ENCODE measurements at regions not wholly inside any gene's neighbourhood (a gene's known extent, or its start where the extent isn't known, plus 50 kb on each side); places are given as distances from the start of the nearest gene placed in this dataset.

DNA sequence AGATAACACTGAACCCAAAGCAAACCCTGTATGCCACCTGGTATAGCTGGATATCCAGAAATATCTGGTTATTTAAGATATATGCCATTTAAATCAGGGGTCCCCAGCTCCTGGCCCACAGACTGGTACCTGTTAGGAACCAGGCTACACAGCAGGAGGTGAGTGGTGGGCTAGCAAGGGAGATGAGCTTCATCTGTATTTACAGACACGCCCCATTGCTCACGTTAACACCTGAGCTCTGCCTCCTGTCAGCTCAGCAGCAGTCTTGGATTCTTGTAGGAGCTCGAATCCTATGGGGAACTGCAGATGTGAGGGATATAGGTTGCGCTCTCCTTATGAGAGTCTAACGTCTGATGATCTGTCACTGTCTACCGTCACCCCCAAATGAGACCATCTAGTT lies 646.6 kb downstream of the TLE4 start:
- no peak for DNase-seq (ENCODE audit: low read depth)

DNA sequence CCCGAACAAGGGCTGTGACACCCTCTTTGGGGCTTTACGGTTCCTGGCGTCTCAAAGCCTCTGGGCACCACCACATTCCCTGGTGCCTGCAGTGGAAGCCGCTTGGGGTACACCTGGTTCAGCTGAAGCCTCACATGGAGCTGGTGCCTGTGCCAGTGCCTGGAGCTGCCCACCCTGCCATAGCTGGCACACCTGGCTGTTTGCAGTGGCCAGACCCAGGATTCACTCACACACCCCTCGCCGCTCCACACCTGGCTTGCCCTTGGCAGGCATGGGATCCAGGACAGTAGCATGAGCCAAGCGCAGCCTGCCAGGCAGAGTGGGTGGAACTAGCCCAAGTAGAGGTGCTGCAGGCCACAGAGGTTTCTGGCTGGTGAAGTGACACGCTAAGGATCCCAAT lies 641.8 kb downstream of the TLE4 start:
- no peak for DNase-seq (ENCODE audit: low read depth)

DNA sequence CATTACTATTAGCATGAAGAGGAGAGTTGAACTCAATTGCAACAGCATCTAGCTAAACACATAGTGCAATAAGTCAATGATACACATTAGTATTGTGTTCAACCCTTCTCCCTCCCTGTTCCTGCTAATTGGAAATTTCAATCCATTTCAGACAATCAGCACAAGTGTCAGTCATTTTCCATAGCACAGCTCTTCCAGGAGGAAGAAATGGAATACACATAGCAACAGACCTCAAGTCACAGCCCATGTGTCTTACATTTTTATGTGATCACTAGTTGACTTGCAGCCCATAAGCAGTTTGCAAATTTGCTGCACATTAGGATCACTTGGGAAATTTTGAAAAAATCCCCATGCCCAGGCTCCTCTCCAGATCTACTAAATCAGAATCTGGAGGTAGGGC lies 636.9 kb downstream of the TLE4 start:
- no peak for DNase-seq (ENCODE audit: low read depth)

DNA sequence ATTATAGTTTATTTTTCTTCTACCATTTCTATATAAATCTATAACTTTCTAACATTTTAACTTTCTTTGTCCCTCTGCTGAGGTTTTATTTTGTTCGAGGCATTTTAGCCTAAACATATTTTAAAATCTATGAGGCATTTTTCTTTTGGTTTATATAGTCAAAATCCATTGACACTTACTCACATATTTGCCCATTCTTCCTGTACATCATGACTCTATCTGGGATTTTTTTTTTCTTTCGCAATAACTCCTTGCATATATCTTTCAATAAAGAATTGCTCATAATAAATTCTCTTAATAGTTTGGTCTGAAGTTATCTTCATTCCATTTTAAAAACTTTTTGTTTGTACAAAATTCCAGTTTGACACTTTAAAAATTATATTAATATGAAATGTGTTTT lies 632.3 kb downstream of the TLE4 start:
- DNase-seq (ENCODE audit: low read depth): no peak

DNA sequence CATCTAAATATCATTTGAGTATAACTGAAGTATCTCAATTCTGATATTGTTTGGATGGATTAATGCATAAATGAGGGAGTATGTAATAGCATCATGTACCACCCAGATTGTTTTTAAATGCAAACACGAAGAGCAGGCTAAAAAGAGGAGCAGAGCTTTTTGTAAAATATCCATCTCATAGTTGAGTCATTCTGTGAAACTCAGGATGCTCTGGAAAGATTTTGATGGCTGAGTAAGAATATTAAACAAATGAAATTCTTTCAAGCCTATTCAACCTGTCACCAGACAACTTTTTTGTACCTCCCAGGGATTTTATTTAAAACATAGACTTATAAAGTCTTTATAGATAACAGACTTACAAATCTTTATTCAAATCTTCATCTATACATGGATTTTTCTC lies 625.9 kb downstream of the TLE4 start:
- no peak for DNase-seq (ENCODE audit: low read depth)

DNA sequence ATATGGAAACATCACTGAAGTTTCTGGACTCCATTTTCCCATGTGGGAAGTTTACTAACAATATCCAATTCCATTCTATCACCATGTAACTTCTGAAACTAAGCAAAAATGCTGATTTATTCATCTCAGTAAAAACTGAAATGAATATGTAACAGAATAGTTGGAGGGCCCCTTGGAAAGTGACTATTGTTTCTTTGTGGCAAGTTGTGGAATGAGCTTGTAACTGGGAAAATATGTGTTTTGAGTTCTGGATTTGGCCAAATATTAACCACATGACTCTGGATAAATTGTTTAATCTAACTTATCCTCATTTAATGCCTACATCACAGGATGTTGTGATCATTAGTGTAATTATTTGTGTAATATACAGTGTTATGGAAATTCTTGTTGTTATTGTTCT lies 619.3 kb downstream of the TLE4 start:
- no peak for DNase-seq (ENCODE audit: low read depth)

DNA sequence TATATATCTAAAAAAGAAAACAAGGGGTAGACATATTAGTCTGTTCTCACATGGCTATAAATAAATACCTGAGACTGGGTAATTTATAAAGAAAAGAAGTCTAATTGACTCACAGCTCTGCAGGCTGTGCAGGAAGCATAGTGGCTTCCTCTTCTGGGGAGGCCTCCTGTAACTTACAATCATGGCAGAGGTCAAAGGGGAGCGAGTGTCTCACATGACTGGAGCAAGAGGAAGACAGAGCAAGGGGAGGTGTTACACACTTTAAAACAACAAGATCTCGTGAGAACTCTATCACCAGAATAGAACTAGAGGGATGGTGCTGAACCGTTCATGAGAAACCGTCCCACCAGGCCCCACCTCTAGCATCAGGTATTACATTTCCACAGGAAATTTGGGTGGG lies 616.8 kb downstream of the TLE4 start:
- DNase-seq (ENCODE audit: low read depth): no peak

DNA sequence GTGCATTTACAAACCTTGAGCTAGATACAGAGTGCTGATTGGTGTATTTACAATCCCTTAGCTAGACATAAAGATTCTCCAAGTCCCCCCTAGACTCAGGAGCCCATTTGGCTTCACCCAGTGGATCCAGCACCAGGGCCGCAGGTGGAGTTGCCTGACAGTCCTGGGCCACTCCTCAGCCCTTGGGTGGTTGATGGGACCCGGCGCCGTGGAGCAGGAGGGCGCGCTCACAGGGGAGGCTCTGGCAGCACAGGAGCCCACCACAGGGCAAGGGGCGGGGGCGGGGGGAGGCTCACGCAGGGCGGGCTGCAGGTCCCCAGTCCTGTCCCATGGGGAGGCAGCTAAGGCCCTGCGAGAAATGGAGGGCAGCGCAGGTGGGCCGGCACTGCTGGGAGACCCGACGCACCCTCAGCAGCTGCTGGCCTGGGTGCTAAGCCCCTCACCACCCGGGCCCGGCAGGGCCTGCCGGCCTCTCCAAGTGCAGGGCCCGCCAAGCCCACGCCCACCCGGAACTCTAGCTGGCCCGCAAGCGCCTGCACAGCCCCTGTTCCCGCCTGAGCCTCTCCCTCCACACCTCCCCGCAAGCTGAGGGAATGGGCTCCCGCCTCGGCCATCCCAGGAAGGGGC lies 613.5 kb downstream of the TLE4 start:
- no peak for DNase-seq (ENCODE audit: low read depth)

DNA sequence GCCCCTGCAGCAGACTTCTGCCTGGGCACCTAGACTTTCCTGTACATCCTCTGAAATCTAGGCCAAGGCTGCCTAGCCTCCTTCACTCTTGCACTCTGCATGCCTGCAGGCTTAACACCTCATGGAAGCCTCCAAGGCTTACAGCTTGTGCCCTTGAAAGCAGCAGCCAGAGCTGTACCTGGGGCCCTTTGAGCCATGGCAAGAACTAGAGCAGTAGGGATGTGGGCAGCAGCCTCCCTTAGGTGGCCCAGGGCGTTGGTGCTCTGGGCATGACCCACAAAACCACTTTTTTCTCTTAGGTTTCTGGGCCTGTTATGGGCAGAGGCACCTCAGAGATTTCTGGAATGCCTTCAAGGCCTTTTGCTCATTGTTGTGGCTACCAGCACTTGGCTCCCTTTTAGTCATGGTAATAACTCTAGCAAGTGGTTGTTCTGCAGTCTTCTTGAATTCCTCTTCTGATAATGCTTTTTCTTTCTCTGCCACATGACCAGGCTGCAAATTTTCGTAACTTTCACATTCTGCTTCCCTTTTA lies 606.2 kb downstream of the TLE4 start:
- DNase-seq (ENCODE audit: low read depth): no peak

DNA sequence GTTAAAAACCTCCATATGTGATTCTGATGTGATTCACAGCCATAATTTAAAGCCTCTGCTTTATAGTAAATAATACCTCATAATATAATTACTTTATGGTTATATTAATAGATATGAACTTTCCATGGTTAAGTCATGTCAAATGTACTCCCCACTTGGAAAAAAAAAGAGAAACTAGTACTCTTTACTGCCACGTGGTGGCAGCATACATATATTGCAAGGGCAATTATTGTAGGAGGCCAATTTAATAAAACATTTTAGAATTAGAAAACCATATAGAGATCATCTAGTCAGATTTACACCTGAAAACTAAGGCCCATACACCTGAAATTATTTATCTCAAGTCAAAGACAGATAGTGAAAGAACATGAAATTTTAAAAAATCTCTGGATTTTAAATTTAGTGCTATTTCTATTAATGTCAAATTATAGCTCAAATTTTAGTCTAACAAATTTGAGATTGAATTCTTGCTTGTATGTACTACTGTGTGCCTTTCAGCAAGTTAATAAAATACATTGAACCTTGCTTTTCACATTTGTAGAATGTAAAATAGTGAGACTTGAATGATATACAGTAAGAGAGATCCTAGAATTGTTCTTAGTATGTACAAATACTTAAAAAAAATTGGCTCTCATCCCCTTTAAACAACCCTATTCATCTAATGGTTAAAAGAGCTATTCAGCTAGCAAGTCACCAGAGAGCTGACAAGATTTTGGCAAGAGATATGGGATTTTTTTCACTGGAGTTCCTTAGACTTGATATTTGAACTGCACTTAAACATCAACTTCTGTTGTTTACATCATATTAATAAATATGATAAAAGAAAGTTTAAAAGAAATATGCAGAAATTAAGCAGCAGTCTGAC lies 603.8 kb downstream of the TLE4 start:
- DNase-seq (ENCODE audit: low read depth): no peak

DNA sequence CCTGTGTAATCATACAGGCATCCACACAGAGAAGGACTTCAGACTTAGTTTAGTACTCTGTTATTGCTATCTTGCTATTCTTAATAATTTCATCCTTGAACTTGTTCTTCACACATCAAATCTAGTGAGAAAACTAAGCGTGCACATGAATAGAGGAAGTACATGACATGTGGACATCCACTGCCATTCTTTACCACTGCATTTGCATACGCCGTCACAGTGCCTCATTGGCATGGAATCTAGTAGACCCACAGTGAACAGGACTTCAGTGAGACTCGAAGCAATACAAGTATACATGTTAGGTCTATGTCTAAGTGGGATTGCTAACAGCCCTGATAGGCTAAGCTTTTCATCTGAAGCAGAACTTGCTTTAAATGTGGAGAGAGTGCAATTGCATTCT lies 592.1 kb downstream of the TLE4 start:
- DNase-seq (ENCODE audit: low read depth): no peak

DNA sequence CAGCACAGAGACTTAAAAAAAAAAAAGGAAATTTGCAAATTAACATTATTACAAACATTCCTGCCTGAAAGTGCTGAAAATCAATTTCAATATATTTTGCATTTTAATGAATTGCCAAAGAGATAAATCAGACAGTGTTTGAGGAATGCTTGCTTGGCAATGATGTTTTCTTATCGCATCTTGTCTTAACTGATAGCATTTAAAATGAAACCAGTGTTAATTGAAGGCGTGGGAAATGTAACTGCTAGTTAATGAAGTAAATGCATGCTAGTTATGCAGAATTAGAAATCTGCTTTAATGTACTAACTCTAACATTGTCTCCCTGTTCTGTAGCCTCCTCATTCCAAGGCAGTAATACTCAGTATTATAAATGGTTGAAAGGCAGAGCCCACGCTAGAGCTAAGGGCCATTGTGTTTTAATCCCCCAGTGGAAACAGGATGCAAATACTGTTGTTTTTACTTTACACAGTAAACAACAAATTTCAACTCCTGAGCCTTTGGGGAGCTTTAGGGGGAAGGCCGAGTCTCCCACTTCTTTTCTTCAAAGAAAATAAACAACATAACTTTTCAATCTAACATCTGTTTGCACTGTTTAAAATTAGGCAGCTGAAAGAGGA lies 586.9 kb downstream of the TLE4 start:
- DNase-seq (ENCODE audit: low read depth): no peak

DNA sequence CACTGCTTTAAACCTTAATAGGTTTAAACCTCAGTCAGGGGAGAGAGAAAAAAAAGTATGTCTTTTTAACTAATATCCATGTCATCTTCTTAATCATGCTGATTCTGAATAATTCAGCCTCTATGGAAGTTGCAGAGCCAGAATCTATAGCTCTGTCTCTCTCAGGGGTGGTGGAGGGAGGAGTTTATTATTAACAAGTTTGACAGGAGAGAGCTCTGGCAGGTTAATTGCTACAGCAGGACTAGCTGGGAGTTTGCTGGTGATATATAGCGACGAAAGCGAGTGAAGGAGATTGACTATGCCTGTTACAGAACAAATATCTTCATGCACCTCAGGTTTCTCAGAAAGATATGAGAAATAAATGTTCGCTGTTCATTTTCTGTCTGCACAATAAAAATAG lies 586.4 kb downstream of the TLE4 start:
- DNase-seq (ENCODE audit: low read depth): no peak

DNA sequence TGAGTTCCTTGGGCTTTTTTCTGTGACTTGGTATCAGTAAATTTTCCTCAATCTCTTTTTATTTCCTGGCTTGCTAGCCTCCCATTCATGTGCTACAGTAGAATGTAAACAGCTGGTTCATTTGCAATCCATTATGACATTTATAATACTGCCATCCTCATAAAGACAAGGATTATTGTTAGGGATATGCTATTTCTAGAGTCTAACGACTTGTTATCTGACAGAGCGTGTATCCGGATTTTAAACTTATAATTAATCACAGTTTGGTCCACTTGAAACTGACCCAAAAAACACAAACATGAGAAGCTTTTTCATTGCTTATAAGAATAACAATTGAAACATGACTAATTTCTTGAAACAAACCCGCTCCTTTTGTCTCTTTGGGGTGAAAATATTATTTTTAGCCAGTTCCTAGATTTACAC lies 585.8 kb downstream of the TLE4 start:
- no peak for DNase-seq (ENCODE audit: low read depth)

DNA sequence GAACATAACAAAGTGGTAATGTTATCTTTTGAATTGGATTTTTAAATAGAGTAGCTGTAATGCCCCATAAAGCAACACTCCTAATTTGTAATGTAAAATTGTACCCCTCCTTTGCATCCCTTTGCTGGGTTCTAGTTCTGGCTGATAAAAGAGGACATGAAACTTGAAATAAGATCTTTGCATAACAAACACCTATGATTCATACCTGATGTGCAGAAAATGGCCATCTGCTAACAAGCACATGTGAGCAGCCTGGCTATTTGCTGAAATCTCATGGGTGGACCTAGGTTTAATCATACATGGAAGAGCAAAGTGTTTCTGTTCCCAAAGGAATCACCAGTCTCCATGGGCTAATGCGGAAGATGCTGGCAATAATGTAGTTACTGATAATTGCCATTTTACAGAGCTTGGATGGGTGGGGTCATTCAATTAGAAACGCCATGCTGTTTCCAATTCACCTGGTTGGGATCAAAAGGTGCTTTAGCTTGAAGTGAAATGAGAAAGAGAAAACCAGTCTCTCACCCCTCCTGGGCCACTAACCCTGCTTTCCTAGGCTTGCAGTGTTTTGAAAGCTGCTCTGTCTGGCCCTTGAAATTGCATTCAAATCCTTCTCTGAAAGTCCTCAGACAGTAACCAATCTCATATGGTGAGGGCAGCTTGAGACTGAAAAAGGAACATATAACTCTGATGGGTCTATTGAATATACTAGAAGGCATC lies 585.1 kb downstream of the TLE4 start:
- no peak for DNase-seq (ENCODE audit: low read depth)

DNA sequence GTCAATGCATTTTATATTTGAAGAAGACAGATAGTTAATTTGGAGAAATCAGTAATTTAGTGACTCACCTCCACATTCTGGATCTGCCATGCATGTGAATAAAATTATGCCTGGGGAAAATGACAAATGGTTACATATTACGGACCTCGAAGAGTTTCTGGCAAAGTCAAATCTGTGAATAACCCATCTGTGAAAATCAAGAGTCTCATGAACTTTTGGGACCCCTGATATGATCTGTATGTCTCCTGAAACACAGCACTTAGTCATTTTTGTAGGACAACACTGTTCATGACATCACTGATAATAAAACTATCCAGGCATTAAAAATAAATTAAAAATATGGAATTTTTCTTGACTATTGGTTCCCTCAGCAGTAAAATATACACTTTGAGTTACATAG lies 584.5 kb downstream of the TLE4 start:
- no peak for DNase-seq (ENCODE audit: low read depth)

DNA sequence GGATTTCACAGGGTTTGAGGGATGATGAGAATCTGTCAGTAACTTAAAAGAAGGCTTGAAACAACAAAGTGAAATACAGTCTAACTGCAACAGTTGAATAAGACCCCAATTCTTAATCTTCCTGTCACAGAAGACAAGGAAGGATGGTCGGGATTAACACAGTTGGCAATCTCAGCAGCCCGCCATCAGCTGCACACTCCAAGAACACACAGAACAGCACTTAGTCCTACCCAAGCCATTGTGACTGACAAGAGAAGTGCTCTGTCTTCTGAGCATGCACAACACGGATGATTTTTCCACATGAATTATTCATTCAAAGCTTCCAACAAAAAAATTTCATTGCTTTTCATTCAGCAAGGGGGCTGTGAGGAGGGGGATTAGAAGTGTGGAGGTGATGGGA lies 576.1 kb downstream of the TLE4 start:
- DNase-seq (ENCODE audit: low read depth): no peak

DNA sequence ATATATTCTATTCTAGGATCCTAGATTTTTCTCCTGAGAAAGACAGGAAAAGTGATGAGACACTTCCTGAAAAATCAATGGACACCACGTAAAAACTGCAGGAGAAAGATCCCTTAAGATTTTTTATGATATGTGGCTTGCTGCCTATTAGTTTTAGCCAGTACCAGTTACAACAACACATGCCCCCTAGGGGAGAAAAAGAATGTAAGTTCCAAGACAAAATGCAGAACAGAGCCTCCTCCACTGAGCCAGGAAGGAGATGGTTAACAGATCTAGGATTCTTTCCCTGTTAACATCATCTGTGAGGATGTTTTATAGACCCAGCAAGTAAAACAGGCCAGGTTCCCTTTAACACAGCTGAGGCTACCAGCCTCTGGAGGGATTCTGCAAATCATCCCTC lies 574.7 kb downstream of the TLE4 start:
- no peak for DNase-seq (ENCODE audit: low read depth)

DNA sequence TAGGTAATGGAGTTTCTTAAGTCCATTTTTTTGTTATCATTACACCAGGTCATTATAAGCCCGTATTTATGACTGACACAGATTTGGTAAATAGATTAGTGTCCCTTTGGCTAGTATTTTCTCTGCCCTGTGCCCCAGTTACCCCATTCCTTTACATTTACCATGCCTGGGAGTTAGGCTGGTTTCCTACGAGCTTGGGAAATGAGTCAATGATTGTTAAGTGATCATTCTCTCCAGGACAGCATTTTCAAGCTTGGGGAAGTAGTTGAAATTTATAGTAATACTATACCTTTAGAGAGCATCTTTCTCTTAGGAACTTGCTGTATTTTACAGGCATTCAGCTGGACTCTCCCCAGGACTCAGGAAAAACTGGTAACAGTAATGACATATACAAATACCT lies 573.1 kb downstream of the TLE4 start:
- no peak for DNase-seq (ENCODE audit: low read depth)

DNA sequence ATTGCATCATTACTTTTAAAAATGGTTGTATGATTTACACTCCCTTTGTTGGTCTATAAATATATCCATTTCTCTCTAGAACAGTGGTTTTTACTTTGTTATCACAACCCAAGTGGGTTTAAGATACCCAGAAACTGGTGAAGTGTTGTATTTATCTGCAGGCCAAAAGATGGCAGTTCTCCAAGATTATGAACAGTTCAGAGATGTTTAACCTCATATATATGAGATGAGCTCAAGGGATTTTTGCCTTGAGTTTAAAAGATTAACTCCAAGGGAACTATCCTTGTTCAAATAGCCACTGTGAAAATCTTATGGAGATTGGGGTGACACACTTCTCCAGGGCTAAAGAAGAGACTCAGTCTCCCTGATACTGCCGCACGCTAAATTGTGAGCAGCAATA lies 572.6 kb downstream of the TLE4 start:
- DNase-seq (ENCODE audit: low read depth): no peak

DNA sequence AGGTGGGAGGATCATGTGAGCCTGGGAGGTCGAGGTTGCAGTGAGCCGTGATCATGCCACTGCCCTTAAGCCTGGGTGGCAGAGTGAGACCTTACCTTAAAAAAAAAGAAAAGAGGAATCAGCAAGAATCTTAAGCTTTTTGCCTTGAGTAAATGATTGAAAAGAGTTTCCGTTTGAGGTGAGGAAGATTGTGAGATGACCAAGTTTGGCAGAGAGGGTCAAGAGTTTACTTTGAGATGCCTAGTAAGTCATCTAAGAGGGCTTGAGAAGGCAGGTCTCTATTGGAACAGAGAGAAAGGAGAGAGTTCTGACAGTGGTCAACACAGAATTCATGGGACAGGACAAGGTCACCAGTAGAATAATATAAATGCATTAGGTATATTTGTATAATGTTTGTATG lies 572.1 kb downstream of the TLE4 start:
- no peak for DNase-seq (ENCODE audit: low read depth)

DNA sequence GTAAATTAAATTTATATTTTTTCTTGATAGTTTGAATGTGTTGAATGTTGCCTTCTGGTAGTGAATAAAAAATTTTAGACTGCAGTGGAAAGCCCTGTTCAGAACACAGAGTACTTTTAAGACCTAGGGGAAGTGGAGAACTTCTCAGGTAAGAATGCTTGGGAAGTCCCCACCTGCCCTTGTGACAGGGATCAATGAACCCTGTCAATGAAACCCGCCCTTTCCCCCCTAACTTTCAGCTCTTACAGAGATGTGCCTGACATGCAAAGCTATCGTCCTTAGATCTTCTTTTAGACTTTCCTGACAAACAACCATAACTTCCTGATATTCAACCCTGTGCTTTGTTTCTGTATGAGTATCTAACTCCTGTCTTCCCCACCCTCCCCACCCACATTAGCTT lies 562.7 kb downstream of the TLE4 start:
- DNase-seq (ENCODE audit: low read depth): no peak

DNA sequence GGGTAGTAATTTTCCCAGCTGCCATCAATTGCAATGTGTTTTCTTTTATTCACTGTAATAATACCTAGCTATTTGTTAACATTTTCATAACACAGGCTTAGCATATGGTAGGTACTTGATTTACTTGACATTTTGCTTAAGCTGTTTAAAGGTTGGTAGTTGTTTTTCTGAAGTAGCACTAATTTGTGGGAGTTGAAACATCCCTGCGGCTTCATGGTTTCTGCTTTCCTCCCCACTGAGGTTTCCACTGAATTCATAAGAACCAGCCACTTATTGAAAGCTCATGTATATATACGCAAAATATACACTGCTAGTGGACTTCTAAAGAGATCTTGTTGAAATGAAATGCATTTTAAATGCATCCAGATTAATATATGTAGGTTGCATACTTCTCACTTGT lies 559.9 kb downstream of the TLE4 start:
- no peak for DNase-seq (ENCODE audit: low read depth)
